Lower leg skin (tissue), 3 donors: ENCODE measurements at regions not wholly inside any gene's neighbourhood (a gene's known extent, or its start where the extent isn't known, plus 50 kb on each side); places are given as distances from the start of the nearest gene placed in this dataset.

ENCODE experiments used
- POLR2A ChIP-seq, 2 donors: fragments of 450-650 bp; IDR thresholded peaks; one replicate each; pipeline ENCODE4 v1.6.1; 2016 to 2017; ENCODE audit warnings: antibody characterized with exemption in 2 of 2, mild to moderate bottlenecking in 1 of 2, moderate library complexity in 1 of 2
- TF ChIP-seq, protein P1 (sequence below), 3 donors: fragments of 450-650 bp; IDR thresholded peaks; one replicate each; pipeline ENCODE4 v1.5.1; 2016; ENCODE audit warnings: antibody characterized with exemption in 3 of 3, mild to moderate bottlenecking in 3 of 3, moderate library complexity in 2 of 3

DNA sequence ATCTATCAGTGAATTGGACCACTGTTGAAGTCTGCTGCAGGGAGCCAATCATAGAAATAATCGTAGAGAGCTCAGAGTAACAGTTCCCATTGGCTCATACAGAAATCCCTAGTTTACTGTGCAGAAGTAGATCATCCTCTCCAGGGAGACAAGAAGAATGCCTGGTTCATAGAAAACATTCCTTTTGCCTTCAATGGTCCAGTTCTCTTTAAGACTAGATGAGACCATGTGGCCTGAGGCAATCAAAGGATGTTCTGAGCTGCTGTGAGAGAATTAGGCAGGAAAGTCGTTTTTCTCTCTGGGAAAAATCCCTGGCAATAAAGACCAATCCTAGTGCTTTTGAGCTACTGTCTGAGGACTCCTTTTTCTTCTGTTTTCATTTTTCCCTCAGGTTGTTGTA lies 208.4 kb downstream of the CENPW start:
- TF ChIP-seq, protein P1, sequence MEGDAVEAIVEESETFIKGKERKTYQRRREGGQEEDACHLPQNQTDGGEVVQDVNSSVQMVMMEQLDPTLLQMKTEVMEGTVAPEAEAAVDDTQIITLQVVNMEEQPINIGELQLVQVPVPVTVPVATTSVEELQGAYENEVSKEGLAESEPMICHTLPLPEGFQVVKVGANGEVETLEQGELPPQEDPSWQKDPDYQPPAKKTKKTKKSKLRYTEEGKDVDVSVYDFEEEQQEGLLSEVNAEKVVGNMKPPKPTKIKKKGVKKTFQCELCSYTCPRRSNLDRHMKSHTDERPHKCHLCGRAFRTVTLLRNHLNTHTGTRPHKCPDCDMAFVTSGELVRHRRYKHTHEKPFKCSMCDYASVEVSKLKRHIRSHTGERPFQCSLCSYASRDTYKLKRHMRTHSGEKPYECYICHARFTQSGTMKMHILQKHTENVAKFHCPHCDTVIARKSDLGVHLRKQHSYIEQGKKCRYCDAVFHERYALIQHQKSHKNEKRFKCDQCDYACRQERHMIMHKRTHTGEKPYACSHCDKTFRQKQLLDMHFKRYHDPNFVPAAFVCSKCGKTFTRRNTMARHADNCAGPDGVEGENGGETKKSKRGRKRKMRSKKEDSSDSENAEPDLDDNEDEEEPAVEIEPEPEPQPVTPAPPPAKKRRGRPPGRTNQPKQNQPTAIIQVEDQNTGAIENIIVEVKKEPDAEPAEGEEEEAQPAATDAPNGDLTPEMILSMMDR (IDR thresholded peaks at IDR 0.05), result no peak
- TF ChIP-seq POLR2A (IDR thresholded peaks at IDR 0.05), result no peak
